ENCODE measurements at regions not wholly inside any gene's neighbourhood (a gene's known extent, or its start where the extent isn't known, plus 50 kb on each side); places are given as distances from the start of the nearest gene placed in this dataset.
"Not testable (repeated sequence)": the region's sequence is repeated elsewhere in the genome, so short reads cannot be mapped to it uniquely, and the experiment has no call there.

DNA sequence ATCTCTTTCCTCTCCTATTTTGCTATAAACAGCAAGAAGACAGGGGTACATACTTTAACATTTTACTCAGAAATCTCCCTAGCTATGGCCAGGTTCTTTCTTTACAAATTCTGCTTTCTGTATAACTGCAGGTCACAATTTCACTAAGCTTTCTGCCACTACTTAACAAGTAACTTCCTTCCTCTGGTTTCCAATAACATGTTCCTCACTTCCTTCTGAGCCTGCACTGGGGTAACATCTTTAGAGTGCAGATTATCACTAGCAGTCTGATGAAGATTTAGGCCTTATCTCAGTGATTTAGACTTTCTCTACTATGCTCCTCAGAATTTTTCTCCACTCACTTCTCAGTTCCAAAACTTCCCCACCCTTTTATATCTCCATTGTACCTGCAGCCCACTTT lies 1930.5 kb upstream of the AGA start:
- Histone ChIP-seq H3K27me3 (no peaks in the 10 kb centered on the region), H3K36me3 (no peaks in the 10 kb centered on the region), H3K4me1 (no peaks in the 10 kb centered on the region), H3K4me3 (replicated peaks in 1 of 3) (no peak overlapping the region), H3K9me3 (no peaks in the 10 kb centered on the region), H3K27ac (no peak overlapping the region)
- TF ChIP-seq POLR2A (IDR thresholded peaks at IDR 0.05) = no peak
- TF ChIP-seq, protein P1, sequence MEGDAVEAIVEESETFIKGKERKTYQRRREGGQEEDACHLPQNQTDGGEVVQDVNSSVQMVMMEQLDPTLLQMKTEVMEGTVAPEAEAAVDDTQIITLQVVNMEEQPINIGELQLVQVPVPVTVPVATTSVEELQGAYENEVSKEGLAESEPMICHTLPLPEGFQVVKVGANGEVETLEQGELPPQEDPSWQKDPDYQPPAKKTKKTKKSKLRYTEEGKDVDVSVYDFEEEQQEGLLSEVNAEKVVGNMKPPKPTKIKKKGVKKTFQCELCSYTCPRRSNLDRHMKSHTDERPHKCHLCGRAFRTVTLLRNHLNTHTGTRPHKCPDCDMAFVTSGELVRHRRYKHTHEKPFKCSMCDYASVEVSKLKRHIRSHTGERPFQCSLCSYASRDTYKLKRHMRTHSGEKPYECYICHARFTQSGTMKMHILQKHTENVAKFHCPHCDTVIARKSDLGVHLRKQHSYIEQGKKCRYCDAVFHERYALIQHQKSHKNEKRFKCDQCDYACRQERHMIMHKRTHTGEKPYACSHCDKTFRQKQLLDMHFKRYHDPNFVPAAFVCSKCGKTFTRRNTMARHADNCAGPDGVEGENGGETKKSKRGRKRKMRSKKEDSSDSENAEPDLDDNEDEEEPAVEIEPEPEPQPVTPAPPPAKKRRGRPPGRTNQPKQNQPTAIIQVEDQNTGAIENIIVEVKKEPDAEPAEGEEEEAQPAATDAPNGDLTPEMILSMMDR (IDR thresholded peaks at IDR 0.05) = no peak
- no peak for DNase-seq
- intact Hi-C loops (cut with DNase I) = no loop called here

DNA sequence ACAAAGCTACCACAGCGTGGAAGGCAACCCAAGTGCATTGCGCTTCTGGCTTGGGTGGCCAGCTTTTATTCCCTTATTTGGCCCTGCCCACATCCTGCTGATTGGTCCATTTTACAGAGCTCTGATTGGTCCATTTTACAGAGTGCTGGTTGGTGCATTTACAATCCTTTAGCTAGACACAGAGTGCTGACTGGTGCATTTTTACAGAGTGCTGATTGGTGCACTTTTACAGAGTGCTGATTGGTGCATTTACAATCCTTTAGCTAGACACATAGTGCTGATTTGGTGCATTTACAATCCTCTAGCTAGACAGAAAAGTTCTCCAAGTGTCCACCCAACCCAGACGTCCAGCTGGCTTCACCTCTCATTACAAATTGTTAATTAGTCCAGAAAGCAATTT lies 1936.6 kb upstream of the AGA start:
- H3K27ac ChIP-seq; H3K9me3 ChIP-seq; H3K36me3 ChIP-seq; intact Hi-C loops (cut with DNase I); H3K27me3 ChIP-seq; H3K4me1 ChIP-seq; DNase-seq; H3K4me3 ChIP-seq (replicated peaks in 1 of 3): not testable (repeated sequence)
- 90 to 97% methylated on average over 3 of the region's 3 CpGs for WGBS, 2 donors

GRCh38 chr4:179392787-179393186 lies 1950.5 kb upstream of the AGA start:
- no peaks in the 10 kb centered on the region for H3K36me3 ChIP-seq
- TF ChIP-seq, protein P1 (IDR thresholded peaks at IDR 0.05) = no peak
- TF ChIP-seq POLR2A (IDR thresholded peaks at IDR 0.05) = no peak
- H3K27ac ChIP-seq = no peak overlapping the region
- 88 to 91% methylated on average over 4 of the region's 4 CpGs for WGBS, 2 donors
- no peak overlapping the region for H3K4me3 ChIP-seq (replicated peaks in 1 of 3)
- no peaks in the 10 kb centered on the region for H3K4me1 ChIP-seq
- intact Hi-C loops (cut with DNase I) = no loop called here
- H3K27me3 ChIP-seq = no peaks in the 10 kb centered on the region
- no peaks in the 10 kb centered on the region for H3K9me3 ChIP-seq
- DNase-seq = no peak

- no peak for DNase-seq
- WGBS, 2 donors = 79 to 85% methylated on average over 5 of the region's 5 CpGs
- TF ChIP-seq POLR2A (IDR thresholded peaks at IDR 0.05) = no peak
- TF ChIP-seq, protein P1 (IDR thresholded peaks at IDR 0.05) = no peak
- no peaks in the 10 kb centered on the region for H3K4me1 ChIP-seq
- intact Hi-C loops (cut with DNase I) = no loop called here
- no peaks in the 10 kb centered on the region for H3K36me3 ChIP-seq
- no peak overlapping the region for H3K4me3 ChIP-seq (replicated peaks in 1 of 3)
- no peaks in the 10 kb centered on the region for H3K9me3 ChIP-seq
- no peak overlapping the region for H3K27ac ChIP-seq
- H3K27me3 ChIP-seq = no peaks in the 10 kb centered on the region
Observed at GRCh38 chr4:179398414-179398813, 1956.2 kb upstream of the AGA start.

GRCh38 chr4:179399054-179399782 lies 1957.0 kb upstream of the AGA start:
- Histone ChIP-seq H3K9me3 (no peaks in the 10 kb centered on the region), H3K27ac (no peak overlapping the region), H3K4me3 (replicated peaks in 1 of 3) (no peak overlapping the region), H3K4me1 (no peaks in the 10 kb centered on the region), H3K36me3 (no peaks in the 10 kb centered on the region), H3K27me3 (no peaks in the 10 kb centered on the region)
- DNase-seq = no peak
- intact Hi-C loops (cut with DNase I) = no loop called here
- TF ChIP-seq POLR2A (IDR thresholded peaks at IDR 0.05) = no peak
- TF ChIP-seq, protein P1 (IDR thresholded peaks at IDR 0.05) = no peak
